HepG2 (cell line): ENCODE measurements at regions not wholly inside any gene's neighbourhood (a gene's known extent, or its start where the extent isn't known, plus 50 kb on each side); places are given as distances from the start of the nearest gene placed in this dataset.

Source experiments
- ATAC-seq: fragments of 200-7000 bp; cut with Tn5 transposase; 3 replicates; pipeline ENCODE4 v1.9.1; 2020; ENCODE audit warnings: mild to moderate bottlenecking, moderate library complexity
- BruUV-seq: library from RNA; stranded (reverse); fragments of 400-500 nt; replicated peaks from 2 replicates; lab custom pipeline; 2021; lab: Mats Ljungman, UMichigan
- CTCF ChIA-PET: fragments of 300-600 bp; formaldehyde crosslinking; extraction: SDS; loops from one replicate; lab custom pipeline; 2021; ENCODE audit warnings: low total read pairs, inconsistent platforms, low intra/inter-chr PET ratio; lab: Yijun Ruan, JAX
- POLR2A ChIA-PET: fragments of 350-600 bp; sonication (Branson Sonifier 250); formaldehyde crosslinking; loops from one replicate; lab custom pipeline; 2020; ENCODE audit warnings: antibody characterized with exemption, inconsistent platforms; lab: Yijun Ruan, JAX
- DNase-seq: peaks from one replicate; pipeline ENCODE4 v3.0.0-alpha.2; 2015; ENCODE audit warnings: low spot score
- FAIRE-seq: peaks from 3 replicates; lab custom pipeline; 2011; peaks lifted over from hg19 to GRCh38; lab: Jason Lieb, UNC
- H2AFZ ChIP-seq: one replicate; pipeline ENCODE4 v1.6.1; 2011; ENCODE audit warnings: low read length, inconsistent platforms
- H3K27ac ChIP-seq: fragments of 300-600 bp; 3 replicates; pipeline ENCODE4 v1.8.0; 2011; ENCODE audit warnings: mixed run types, mild to moderate bottlenecking, mixed read lengths, low read length, inconsistent platforms; ENCODE audit not compliant: insufficient read depth; ENCODE audit errors: extremely low read length
- H3K27me3 ChIP-seq, 2 experiments: fragments of 200-600 bp in 1 of 2; 2 replicates in 1 of 2; 3 replicates in 1 of 2; pipeline versions ENCODE4 v1.6.0 to v1.8.0; 2011; ENCODE audit warnings: low read length in 2 of 2, mild to moderate bottlenecking in 2 of 2, moderate library complexity in 2 of 2, inconsistent platforms in 1 of 2; ENCODE audit not compliant: insufficient read depth in 2 of 2, control insufficient read depth in 1 of 2
- H3K36me3 ChIP-seq, 2 experiments: fragments of 200-600 bp in 1 of 2; replicated peaks in 1 of 2; 2 replicates in 1 of 2; 3 replicates in 1 of 2; pipeline versions ENCODE4 v1.5.1 to v1.8.0; 2011; ENCODE audit warnings: low read length in 2 of 2, inconsistent platforms in 1 of 2; ENCODE audit not compliant: insufficient read depth in 2 of 2, control insufficient read depth in 1 of 2
- H3K4me1 ChIP-seq: 2 replicates; pipeline ENCODE4 v1.5.1; 2012; ENCODE audit warnings: low read length, inconsistent platforms; ENCODE audit not compliant: insufficient read depth
- H3K4me2 ChIP-seq: 2 replicates; pipeline ENCODE4 v1.6.0; 2011; ENCODE audit warnings: low read depth, low read length, inconsistent platforms
- H3K4me3 ChIP-seq, 3 experiments: fragments of 200-600 bp in 1 of 3; sonication (generic), shearing (Covaris generic) in 1 of 3; replicated peaks in 1 of 3; 2 replicates each; pipeline ENCODE4 v1.5.1; 2011 to 2016; ENCODE audit warnings: low read length in 3 of 3, inconsistent platforms in 2 of 3, low read depth in 2 of 3, mild to moderate bottlenecking in 2 of 3, control low read depth in 1 of 3, mixed read lengths in 1 of 3; ENCODE audit not compliant: insufficient read depth in 1 of 3
- H3K79me2 ChIP-seq: one replicate; pipeline ENCODE4 v1.6.1; 2011; ENCODE audit warnings: low read length, inconsistent platforms; ENCODE audit not compliant: insufficient read depth
- H3K9ac ChIP-seq: 2 replicates; pipeline ENCODE4 v1.6.0; 2011; ENCODE audit warnings: mild to moderate bottlenecking, low read depth, low read length, inconsistent platforms; ENCODE audit not compliant: insufficient read depth
- H3K9me3 ChIP-seq: 2 replicates; pipeline ENCODE4 v1.5.1; 2012; ENCODE audit warnings: mild to moderate bottlenecking, low read length
- H4K20me1 ChIP-seq: 2 replicates; pipeline ENCODE4 v1.6.0; 2011; ENCODE audit warnings: inconsistent platforms, mild to moderate bottlenecking, low read length, moderate library complexity; ENCODE audit not compliant: insufficient read depth
- CHD4 ChIP-seq: fragments of 200-600 bp; sonication (generic); IDR thresholded peaks from 2 replicates; pipeline ENCODE4 v1.7.0; 2017; ENCODE audit warnings: mild to moderate bottlenecking, low read length, borderline replicate concordance
- FOXK2 ChIP-seq: fragments of 450-650 bp; IDR thresholded peaks from 2 replicates; pipeline ENCODE4 v1.6.1; 2016
- HDAC6 ChIP-seq: fragments of 200-600 bp; sonication (generic); IDR thresholded peaks from 2 replicates; pipeline ENCODE4 v1.7.0; 2017; ENCODE audit warnings: mild to moderate bottlenecking, antibody characterized with exemption, low read length, low read depth
- HES4 ChIP-seq: sonication (generic); formaldehyde crosslinking; IDR thresholded peaks from 2 replicates; pipeline ENCODE4 v1.9.0; 2021; ENCODE audit warnings: mild to moderate bottlenecking, missing genetic modification reagents, borderline replicate concordance
- HNRNPK ChIP-seq: fragments of 200-400 bp; formaldehyde crosslinking; IDR thresholded peaks from 2 replicates; pipeline ENCODE4 v1.6.1; 2018; ENCODE audit warnings: low read length, low read depth, moderate library complexity, mild to moderate bottlenecking; ENCODE audit not compliant: poor library complexity, severe bottlenecking
- IRX3 ChIP-seq: sonication (generic); formaldehyde crosslinking; IDR thresholded peaks from 2 replicates; pipeline ENCODE4 v1.8.1; 2023; ENCODE audit warnings: mild to moderate bottlenecking, low read depth, missing genetic modification reagents, borderline replicate concordance
- KLF6 ChIP-seq: IDR thresholded peaks from 2 replicates; pipeline ENCODE4 v1.8.0; 2016; ENCODE audit warnings: missing biosample characterization, missing genetic modification reagents
- MEIS1 ChIP-seq: sonication (generic); formaldehyde crosslinking; IDR thresholded peaks from 2 replicates; pipeline ENCODE4 v1.9.0; 2021; ENCODE audit warnings: mild to moderate bottlenecking, missing genetic modification reagents, moderate library complexity, borderline replicate concordance
- MTA3 ChIP-seq: sonication (generic); formaldehyde crosslinking; IDR thresholded peaks from 2 replicates; pipeline ENCODE4 v1.4.0; 2020; ENCODE audit warnings: missing genetic modification reagents
- SMAD1 ChIP-seq: sonication (generic); formaldehyde crosslinking; IDR thresholded peaks from 2 replicates; pipeline ENCODE4 v1.4.0; 2020; ENCODE audit warnings: missing genetic modification reagents, low read depth, mild to moderate bottlenecking, borderline replicate concordance
- TCF7L2 ChIP-seq: IDR thresholded peaks from 2 replicates; pipeline ENCODE4 v1.6.1; 2011; ENCODE audit warnings: mild to moderate bottlenecking, low read depth, low read length, moderate library complexity
- ZFAT ChIP-seq: sonication (generic); formaldehyde crosslinking; conservative IDR thresholded peaks from 2 replicates; pipeline ENCODE4 v1.8.1; 2023; ENCODE audit warnings: missing genetic modification reagents, inconsistent platforms
- ZFP37 ChIP-seq: sonication (generic); formaldehyde crosslinking; IDR thresholded peaks from 2 replicates; pipeline ENCODE4 v1.4.0; 2020; ENCODE audit warnings: missing genetic modification reagents, borderline replicate concordance
- ZNF124 ChIP-seq: sonication (generic); formaldehyde crosslinking; IDR thresholded peaks from 2 replicates; pipeline ENCODE4 v1.4.0; 2020; ENCODE audit warnings: missing genetic modification reagents
- ZNF496 ChIP-seq: sonication (generic); formaldehyde crosslinking; IDR thresholded peaks from 2 replicates; pipeline ENCODE4 v1.8.1; 2023; ENCODE audit warnings: mild to moderate bottlenecking, moderate library complexity, missing genetic modification reagents; ENCODE audit not compliant: insufficient replicate concordance
- WGBS: methylation state at CpG from one replicate; pipeline ENCODE4 v1.1.6; 2017; ENCODE audit warnings: low lambda C conversion rate; 5-methylcytosine and 5-hydroxymethylcytosine counted together
- in situ Hi-C: cut with HindIII; loops from 2 replicates; pipeline ENCODE4 v1.10.0; 2017; ENCODE audit warnings: low pct_unique_long_range_greater_than_20kb; ENCODE audit not compliant: extremely low pct_ligation_motif_present
- intact Hi-C: fragments of 100-400 bp; cut with micrococcal nuclease; formaldehyde crosslinking; loops from one replicate; pipeline ENCODE4 v1.10.0; 2022; ENCODE audit not compliant: unreplicated experiment
- TF ChIP-seq, protein P1 (sequence below): sonication (generic); formaldehyde crosslinking; IDR thresholded peaks from 2 replicates; pipeline ENCODE4 v1.4.0; 2020; ENCODE audit warnings: mild to moderate bottlenecking, missing genetic modification reagents
- TF ChIP-seq, protein P2 (sequence below): sonication (generic); formaldehyde crosslinking; IDR thresholded peaks from 2 replicates; pipeline ENCODE4 v1.5.0; 2020; ENCODE audit warnings: mild to moderate bottlenecking, missing genetic modification reagents, borderline replicate concordance
- TF ChIP-seq, protein P3 (sequence below): sonication (generic); formaldehyde crosslinking; IDR thresholded peaks from 2 replicates; pipeline ENCODE4 v1.5.1; 2020; ENCODE audit warnings: missing genetic modification reagents, mild to moderate bottlenecking, borderline replicate concordance

DNA sequence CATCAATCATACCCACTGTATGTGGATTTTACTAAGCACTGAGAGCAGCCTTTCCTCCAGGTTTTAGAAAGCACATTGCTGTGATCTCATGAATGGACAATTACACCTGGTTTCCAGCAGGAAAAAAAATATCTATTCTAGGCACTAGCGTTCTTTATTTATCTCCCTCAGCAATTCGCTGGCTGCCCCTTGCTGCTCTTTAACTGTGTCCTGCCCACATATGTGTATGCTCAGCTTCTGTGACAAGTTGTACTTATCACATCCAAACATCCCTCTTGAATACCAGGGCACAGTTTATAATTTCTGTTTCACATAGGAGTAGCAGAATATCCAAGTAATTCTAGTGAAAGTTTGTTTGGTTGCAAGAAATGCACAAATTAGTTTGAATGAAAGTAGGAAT lies 146.8 kb downstream of the USP46 start:
- in situ Hi-C loops = no loop called here
- POLR2A ChIA-PET = no interaction called here
- H3K79me2 ChIP-seq = no peaks in the 10 kb centered on the region
- H3K4me3 ChIP-seq = no peak overlapping the region
- H3K9ac ChIP-seq = no peak overlapping the region
- no peaks in the 10 kb centered on the region; a peak in 1 of 5 replicates for H3K27me3 ChIP-seq
- no peaks in the 10 kb centered on the region for H3K9me3 ChIP-seq
- BruUV-seq = no TSS peak
- 0% methylated on average over 2 of the region's 2 CpGs for WGBS
- TF ChIP-seq FOXK2 = no peak
- TF ChIP-seq IRX3 = no peak
- TF ChIP-seq MEIS1 (CRISPR knock-in tag) = no peak
- TF ChIP-seq ZFP37 = no peak
- TF ChIP-seq, protein P1, sequence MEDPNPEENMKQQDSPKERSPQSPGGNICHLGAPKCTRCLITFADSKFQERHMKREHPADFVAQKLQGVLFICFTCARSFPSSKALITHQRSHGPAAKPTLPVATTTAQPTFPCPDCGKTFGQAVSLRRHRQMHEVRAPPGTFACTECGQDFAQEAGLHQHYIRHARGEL (CRISPR knock-in tag) = no peak
- no peak for TF ChIP-seq TCF7L2
- TF ChIP-seq MTA3 (CRISPR knock-in tag) = no peak
- no peak for TF ChIP-seq HES4 (CRISPR knock-in tag)
- no peak for TF ChIP-seq ZNF124
- TF ChIP-seq, protein P2, sequence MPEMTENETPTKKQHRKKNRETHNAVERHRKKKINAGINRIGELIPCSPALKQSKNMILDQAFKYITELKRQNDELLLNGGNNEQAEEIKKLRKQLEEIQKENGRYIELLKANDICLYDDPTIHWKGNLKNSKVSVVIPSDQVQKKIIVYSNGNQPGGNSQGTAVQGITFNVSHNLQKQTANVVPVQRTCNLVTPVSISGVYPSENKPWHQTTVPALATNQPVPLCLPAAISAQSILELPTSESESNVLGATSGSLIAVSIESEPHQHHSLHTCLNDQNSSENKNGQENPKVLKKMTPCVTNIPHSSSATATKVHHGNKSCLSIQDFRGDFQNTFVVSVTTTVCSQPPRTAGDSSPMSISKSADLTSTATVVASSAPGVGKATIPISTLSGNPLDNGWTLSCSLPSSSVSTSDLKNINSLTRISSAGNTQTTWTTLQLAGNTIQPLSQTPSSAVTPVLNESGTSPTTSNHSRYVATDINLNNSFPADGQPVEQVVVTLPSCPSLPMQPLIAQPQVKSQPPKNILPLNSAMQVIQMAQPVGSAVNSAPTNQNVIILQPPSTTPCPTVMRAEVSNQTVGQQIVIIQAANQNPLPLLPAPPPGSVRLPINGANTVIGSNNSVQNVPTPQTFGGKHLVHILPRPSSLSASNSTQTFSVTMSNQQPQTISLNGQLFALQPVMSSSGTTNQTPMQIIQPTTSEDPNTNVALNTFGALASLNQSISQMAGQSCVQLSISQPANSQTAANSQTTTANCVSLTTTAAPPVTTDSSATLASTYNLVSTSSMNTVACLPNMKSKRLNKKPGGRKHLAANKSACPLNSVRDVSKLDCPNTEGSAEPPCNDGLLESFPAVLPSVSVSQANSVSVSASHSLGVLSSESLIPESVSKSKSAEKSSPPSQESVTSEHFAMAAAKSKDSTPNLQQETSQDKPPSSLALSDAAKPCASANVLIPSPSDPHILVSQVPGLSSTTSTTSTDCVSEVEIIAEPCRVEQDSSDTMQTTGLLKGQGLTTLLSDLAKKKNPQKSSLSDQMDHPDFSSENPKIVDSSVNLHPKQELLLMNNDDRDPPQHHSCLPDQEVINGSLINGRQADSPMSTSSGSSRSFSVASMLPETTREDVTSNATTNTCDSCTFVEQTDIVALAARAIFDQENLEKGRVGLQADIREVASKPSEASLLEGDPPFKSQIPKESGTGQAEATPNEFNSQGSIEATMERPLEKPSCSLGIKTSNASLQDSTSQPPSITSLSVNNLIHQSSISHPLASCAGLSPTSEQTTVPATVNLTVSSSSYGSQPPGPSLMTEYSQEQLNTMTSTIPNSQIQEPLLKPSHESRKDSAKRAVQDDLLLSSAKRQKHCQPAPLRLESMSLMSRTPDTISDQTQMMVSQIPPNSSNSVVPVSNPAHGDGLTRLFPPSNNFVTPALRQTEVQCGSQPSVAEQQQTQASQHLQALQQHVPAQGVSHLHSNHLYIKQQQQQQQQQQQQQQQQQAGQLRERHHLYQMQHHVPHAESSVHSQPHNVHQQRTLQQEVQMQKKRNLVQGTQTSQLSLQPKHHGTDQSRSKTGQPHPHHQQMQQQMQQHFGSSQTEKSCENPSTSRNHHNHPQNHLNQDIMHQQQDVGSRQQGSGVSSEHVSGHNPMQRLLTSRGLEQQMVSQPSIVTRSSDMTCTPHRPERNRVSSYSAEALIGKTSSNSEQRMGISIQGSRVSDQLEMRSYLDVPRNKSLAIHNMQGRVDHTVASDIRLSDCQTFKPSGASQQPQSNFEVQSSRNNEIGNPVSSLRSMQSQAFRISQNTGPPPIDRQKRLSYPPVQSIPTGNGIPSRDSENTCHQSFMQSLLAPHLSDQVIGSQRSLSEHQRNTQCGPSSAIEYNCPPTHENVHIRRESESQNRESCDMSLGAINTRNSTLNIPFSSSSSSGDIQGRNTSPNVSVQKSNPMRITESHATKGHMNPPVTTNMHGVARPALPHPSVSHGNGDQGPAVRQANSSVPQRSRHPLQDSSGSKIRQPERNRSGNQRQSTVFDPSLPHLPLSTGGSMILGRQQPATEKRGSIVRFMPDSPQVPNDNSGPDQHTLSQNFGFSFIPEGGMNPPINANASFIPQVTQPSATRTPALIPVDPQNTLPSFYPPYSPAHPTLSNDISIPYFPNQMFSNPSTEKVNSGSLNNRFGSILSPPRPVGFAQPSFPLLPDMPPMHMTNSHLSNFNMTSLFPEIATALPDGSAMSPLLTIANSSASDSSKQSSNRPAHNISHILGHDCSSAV = no peak
- TF ChIP-seq ZNF496 (CRISPR knock-in tag) = no peak
- no peak for TF ChIP-seq ZFAT (CRISPR knock-in tag)
- TF ChIP-seq, protein P3, sequence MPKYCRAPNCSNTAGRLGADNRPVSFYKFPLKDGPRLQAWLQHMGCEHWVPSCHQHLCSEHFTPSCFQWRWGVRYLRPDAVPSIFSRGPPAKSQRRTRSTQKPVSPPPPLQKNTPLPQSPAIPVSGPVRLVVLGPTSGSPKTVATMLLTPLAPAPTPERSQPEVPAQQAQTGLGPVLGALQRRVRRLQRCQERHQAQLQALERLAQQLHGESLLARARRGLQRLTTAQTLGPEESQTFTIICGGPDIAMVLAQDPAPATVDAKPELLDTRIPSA = no peak
- no peak for TF ChIP-seq CHD4
- TF ChIP-seq SMAD1 (CRISPR knock-in tag) = no peak
- TF ChIP-seq KLF6 (CRISPR knock-in tag) = no peak
- no peak for TF ChIP-seq HDAC6
- TF ChIP-seq HNRNPK = no peak
- TF ChIP-seq, all 625 proteins: peak for 0
- Histone ChIP-seq H3K36me3 (no peaks in the 10 kb centered on the region), H3K4me2 (no peak overlapping the region), H3K4me1 (no peaks in the 10 kb centered on the region), H4K20me1 (no peaks in the 10 kb centered on the region), H2AFZ (no peak overlapping the region), H3K27ac (no peak overlapping the region)
- intact Hi-C loops = no loop called here
- DNase-seq (no peak), ATAC-seq (no peak), FAIRE-seq (no peak)
- CTCF ChIA-PET = no interaction called here
